GM23338 (cell line): ENCODE measurements at regions not wholly inside any gene's neighbourhood (a gene's known extent, or its start where the extent isn't known, plus 50 kb on each side); places are given as distances from the start of the nearest gene placed in this dataset.
"Not testable (repeated sequence)": the region's sequence is repeated elsewhere in the genome, so short reads cannot be mapped to it uniquely, and the experiment has no call there.

Experiments
- ATAC-seq: fragments of 200-7000 bp; cut with Tn5 transposase; 3 replicates; pipeline ENCODE4 v1.9.1; 2020
- DNase-seq: peaks from one replicate; pipeline ENCODE4 v3.0.0-alpha.2; 2015; ENCODE audit warnings: low spot score
- H2AFZ ChIP-seq: fragments of 200-600 bp; sonication (generic); 2 replicates; pipeline ENCODE4 v1.8.0; 2016; ENCODE audit warnings: antibody characterized with exemption, mild to moderate bottlenecking, moderate library complexity
- H3F3A ChIP-seq: fragments of 200-600 bp; sonication (generic); replicated peaks from 2 replicates; pipeline ENCODE4 v1.8.0; 2017; ENCODE audit warnings: antibody characterized with exemption, mixed run types, low read depth
- H3K27ac ChIP-seq: fragments of 200-600 bp; sonication (generic); 2 replicates; pipeline ENCODE4 v1.6.1; 2016; ENCODE audit warnings: low read depth
- H3K27me3 ChIP-seq: fragments of 200-600 bp; sonication (generic); 2 replicates; pipeline ENCODE4 v1.8.0; 2016; ENCODE audit warnings: mild to moderate bottlenecking, mixed run types, moderate library complexity; ENCODE audit not compliant: insufficient read depth
- H3K36me3 ChIP-seq: fragments of 200-600 bp; sonication (generic); 2 replicates; pipeline ENCODE4 v1.8.0; 2016; ENCODE audit warnings: mild to moderate bottlenecking; ENCODE audit not compliant: insufficient read depth
- H3K4me1 ChIP-seq: fragments of 200-600 bp; sonication (generic); 2 replicates; pipeline ENCODE4 v1.8.0; 2016; ENCODE audit warnings: mild to moderate bottlenecking, moderate library complexity; ENCODE audit not compliant: insufficient read depth
- H3K4me2 ChIP-seq: fragments of 200-600 bp; sonication (generic); 2 replicates; pipeline ENCODE4 v1.7.1; 2017; ENCODE audit warnings: mixed run types
- H3K4me3 ChIP-seq: fragments of 200-600 bp; sonication (generic); 2 replicates; pipeline ENCODE4 v1.6.1; 2016; ENCODE audit warnings: mixed run types
- H3K79me2 ChIP-seq: fragments of 200-600 bp; sonication (generic); replicated peaks from 2 replicates; pipeline ENCODE4 v1.8.0; 2017; ENCODE audit warnings: mild to moderate bottlenecking; ENCODE audit not compliant: insufficient read depth
- H3K9me2 ChIP-seq: fragments of 200-600 bp; sonication (generic); 2 replicates; pipeline ENCODE4 v1.8.0; 2017; ENCODE audit not compliant: insufficient read depth
- H4K20me1 ChIP-seq: fragments of 200-600 bp; sonication (generic); replicated peaks from 2 replicates; pipeline ENCODE4 v1.8.0; 2017; ENCODE audit warnings: mild to moderate bottlenecking; ENCODE audit not compliant: insufficient read depth
- H3K27ac Mint-ChIP-seq: 2 replicates; pipeline ENCODE4 v1.8.0; 2020; ENCODE audit warnings: inconsistent platforms, mild to moderate bottlenecking, moderate library complexity, mixed read lengths
- H3K27me3 Mint-ChIP-seq: 3 replicates; pipeline ENCODE4 v1.8.0; 2022; ENCODE audit warnings: low read depth, mild to moderate bottlenecking, moderate library complexity, mixed read lengths, inconsistent platforms; ENCODE audit not compliant: insufficient read depth, poor library complexity
- H3K36me3 Mint-ChIP-seq: 3 replicates; pipeline ENCODE4 v1.8.0; 2021; ENCODE audit warnings: low read depth, mild to moderate bottlenecking, inconsistent platforms, moderate library complexity, mixed read lengths
- H3K4me1 Mint-ChIP-seq: 3 replicates; pipeline ENCODE4 v1.8.0; 2020; ENCODE audit warnings: mild to moderate bottlenecking, inconsistent platforms, mixed read lengths
- H3K4me3 Mint-ChIP-seq: 3 replicates; pipeline ENCODE4 v1.8.0; 2021; ENCODE audit warnings: moderate library complexity, mild to moderate bottlenecking, inconsistent platforms, mixed read lengths
- H3K9me3 Mint-ChIP-seq: 3 replicates; pipeline ENCODE4 v1.8.0; 2020; ENCODE audit warnings: moderate library complexity, mild to moderate bottlenecking, inconsistent platforms, mixed read lengths

- H3K27ac Mint-ChIP-seq, H3K4me2 ChIP-seq, H3K27ac ChIP-seq, H3K27me3 Mint-ChIP-seq, H3K4me3 ChIP-seq, H3K4me3 Mint-ChIP-seq, H3K36me3 ChIP-seq, H3K9me2 ChIP-seq, H3K79me2 ChIP-seq, H3K4me1 ChIP-seq, H2AFZ ChIP-seq, H3K27me3 ChIP-seq, DNase-seq, H3K4me1 Mint-ChIP-seq, H4K20me1 ChIP-seq, H3F3A ChIP-seq, ATAC-seq: not testable (repeated sequence)
- peaks cover 60% of the 10 kb centered on the region for H3K9me3 Mint-ChIP-seq
- H3K36me3 Mint-ChIP-seq: peaks cover 16% of the 10 kb centered on the region; the same call in 2 of the 3 replicates
Measured at GRCh38 chr7:63580536-63581300, 417.9 kb upstream of the ZNF722 start.

- H3K4me3 Mint-ChIP-seq, DNase-seq, H2AFZ ChIP-seq, H3K4me1 ChIP-seq, H4K20me1 ChIP-seq, H3K9me2 ChIP-seq, ATAC-seq, H3K4me3 ChIP-seq, H3K27ac ChIP-seq, H3K36me3 ChIP-seq, H3K27me3 Mint-ChIP-seq, H3K4me1 Mint-ChIP-seq, H3K27ac Mint-ChIP-seq, H3K27me3 ChIP-seq, H3K79me2 ChIP-seq, H3F3A ChIP-seq, H3K4me2 ChIP-seq: not testable (repeated sequence)
- Mint-ChIP-seq H3K36me3 (peaks cover 11% of the 10 kb centered on the region; the same call in 2 of the 3 replicates), H3K9me3 (peaks cover 46% of the 10 kb centered on the region)
Measured at GRCh38 chr7:63582771-63583170, 415.9 kb upstream of the ZNF722 start.

- not testable (repeated sequence) for H3K4me1 Mint-ChIP-seq, H3K27ac ChIP-seq, H2AFZ ChIP-seq, H3K4me3 ChIP-seq, H3K9me2 ChIP-seq, ATAC-seq, H3K36me3 Mint-ChIP-seq, H3K36me3 ChIP-seq, H4K20me1 ChIP-seq, H3K4me2 ChIP-seq, H3K79me2 ChIP-seq, H3K27me3 ChIP-seq, H3K27me3 Mint-ChIP-seq, H3K27ac Mint-ChIP-seq, H3K4me3 Mint-ChIP-seq, H3K4me1 ChIP-seq, DNase-seq, H3F3A ChIP-seq
- H3K9me3 Mint-ChIP-seq: peaks cover 16% of the 10 kb centered on the region
Measured at GRCh38 chr7:63587151-63587853, 411.3 kb upstream of the ZNF722 start.

GRCh38 chr7:63591249-63591648, 407.4 kb upstream of the ZNF722 start:
- H3K27ac ChIP-seq, H3K4me3 ChIP-seq, H3K4me1 Mint-ChIP-seq, H3K4me1 ChIP-seq, H3K4me2 ChIP-seq, H3K4me3 Mint-ChIP-seq, H4K20me1 ChIP-seq, H2AFZ ChIP-seq, DNase-seq, H3K27me3 ChIP-seq, ATAC-seq, H3K36me3 ChIP-seq, H3K9me2 ChIP-seq, H3K79me2 ChIP-seq, H3K9me3 Mint-ChIP-seq, H3F3A ChIP-seq, H3K27me3 Mint-ChIP-seq, H3K27ac Mint-ChIP-seq, H3K36me3 Mint-ChIP-seq: not testable (repeated sequence)

- H3K27ac ChIP-seq, H3K9me3 Mint-ChIP-seq, H3F3A ChIP-seq, H3K4me3 Mint-ChIP-seq, H3K27me3 Mint-ChIP-seq, H3K9me2 ChIP-seq, H3K36me3 ChIP-seq, ATAC-seq, H3K36me3 Mint-ChIP-seq, H3K4me3 ChIP-seq, H3K4me2 ChIP-seq, H3K4me1 Mint-ChIP-seq, H4K20me1 ChIP-seq, H3K79me2 ChIP-seq, H3K27me3 ChIP-seq, H2AFZ ChIP-seq, DNase-seq, H3K4me1 ChIP-seq, H3K27ac Mint-ChIP-seq: not testable (repeated sequence)
Measured at GRCh38 chr7:63603812-63604211, 394.8 kb upstream of the ZNF722 start.

- not testable (repeated sequence) for H3K9me3 Mint-ChIP-seq, H3K4me1 Mint-ChIP-seq, H3K4me1 ChIP-seq, H3K36me3 Mint-ChIP-seq, H4K20me1 ChIP-seq, H3K27ac ChIP-seq, H3F3A ChIP-seq, H2AFZ ChIP-seq, H3K9me2 ChIP-seq, H3K4me3 Mint-ChIP-seq, H3K27ac Mint-ChIP-seq, H3K79me2 ChIP-seq, ATAC-seq, H3K4me3 ChIP-seq, H3K27me3 ChIP-seq, H3K27me3 Mint-ChIP-seq, DNase-seq, H3K4me2 ChIP-seq, H3K36me3 ChIP-seq
Measured at GRCh38 chr7:63604853-63605252, 393.8 kb upstream of the ZNF722 start.
